ENCODE measurements at regions not wholly inside any gene's neighbourhood (a gene's known extent, or its start where the extent isn't known, plus 50 kb on each side); places are given as distances from the start of the nearest gene placed in this dataset.

- Histone ChIP-seq H3K36me3 (no peaks in the 10 kb centered on the region), H3K4me3 (ENCODE audit: low read depth, low read length) (no peak overlapping the region), H3K9me3 (no peaks in the 10 kb centered on the region), H3K4me1 (no peaks in the 10 kb centered on the region), H3K27me3 (no peaks in the 10 kb centered on the region)
- no peak for TF ChIP-seq CTCF (IDR thresholded peaks at IDR 0.05; ENCODE audit: low read depth, low read length)
- no peak for DNase-seq
Observed at GRCh38 chr7:35991511-35992232, 161.4 kb upstream of the EEPD1 start.

- Histone ChIP-seq H3K4me3 (ENCODE audit: low read depth, low read length) (no peak overlapping the region), H3K36me3 (no peaks in the 10 kb centered on the region), H3K9me3 (no peaks in the 10 kb centered on the region), H3K27me3 (no peaks in the 10 kb centered on the region), H3K4me1 (no peaks in the 10 kb centered on the region)
- no peak for DNase-seq
- TF ChIP-seq CTCF (IDR thresholded peaks at IDR 0.05; ENCODE audit: low read depth, low read length), result no peak
Observed at GRCh38 chr7:35992436-35992835, 160.6 kb upstream of the EEPD1 start.

DNA sequence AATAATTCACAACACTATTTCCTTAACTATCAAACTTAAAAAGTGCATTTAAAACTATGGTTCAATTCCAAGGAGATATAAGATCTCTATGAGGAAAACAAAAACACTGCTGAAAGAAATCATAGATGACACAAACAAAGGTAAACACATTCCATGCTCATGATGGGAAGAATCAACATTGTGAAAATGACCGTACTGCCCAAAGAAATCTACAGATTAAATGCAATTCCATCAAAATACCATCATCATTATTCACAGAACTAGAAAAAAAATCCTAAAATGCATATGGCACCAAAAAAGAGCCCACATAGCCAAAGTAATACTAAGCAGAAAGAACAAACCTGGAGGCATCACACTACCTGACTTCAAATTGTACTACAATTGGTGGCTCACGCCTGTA, 159.9 kb upstream of the EEPD1 start:
- no peak for TF ChIP-seq CTCF (IDR thresholded peaks at IDR 0.05; ENCODE audit: low read depth, low read length)
- DNase-seq, result no peak
- H3K4me1 ChIP-seq, result no peaks in the 10 kb centered on the region
- no peak overlapping the region for H3K4me3 ChIP-seq (ENCODE audit: low read depth, low read length)
- no peaks in the 10 kb centered on the region for H3K27me3 ChIP-seq
- H3K36me3 ChIP-seq, result no peaks in the 10 kb centered on the region
- no peaks in the 10 kb centered on the region for H3K9me3 ChIP-seq

DNA sequence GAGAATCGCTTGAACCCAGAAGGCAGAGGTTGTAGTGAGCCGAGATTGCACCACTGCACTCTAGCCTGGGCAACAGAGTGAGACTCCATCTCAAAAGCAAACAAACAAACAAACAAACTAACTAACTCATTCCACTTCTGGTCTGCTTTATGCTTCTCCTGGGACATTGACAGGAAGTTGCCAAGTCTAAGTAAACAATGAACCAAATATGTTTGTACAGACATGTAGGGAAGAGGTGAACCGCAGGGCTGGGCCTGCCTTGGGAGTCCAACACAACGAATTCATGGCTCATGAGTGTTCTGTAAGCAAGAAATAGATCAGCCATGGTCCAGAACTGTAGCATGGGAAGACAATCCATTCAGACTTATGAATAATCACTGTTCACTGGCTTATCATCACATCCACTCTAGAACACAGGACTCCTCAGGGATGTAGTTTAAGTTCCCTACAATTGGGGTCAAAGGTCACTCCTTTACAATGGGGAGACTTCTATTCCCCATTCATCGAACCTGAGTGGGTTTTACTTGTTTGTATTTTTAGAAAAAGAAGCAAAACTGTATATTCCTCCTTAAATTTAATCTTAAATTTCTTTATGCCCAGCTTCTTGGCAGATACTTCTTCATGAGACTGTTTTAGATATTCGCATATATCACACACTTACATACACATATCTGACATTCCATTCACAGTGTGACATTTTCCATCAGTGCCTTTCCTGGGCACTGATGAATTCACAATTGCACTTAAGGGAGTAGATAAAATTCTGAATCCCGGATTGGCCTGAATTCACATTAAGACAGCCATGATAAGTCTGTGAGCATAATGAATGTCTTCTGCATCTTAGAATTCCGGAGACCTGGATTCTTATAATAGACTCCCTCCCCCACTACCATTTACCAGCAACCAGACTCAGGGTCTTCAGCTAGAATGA, 159.1 kb upstream of the EEPD1 start:
- no peaks in the 10 kb centered on the region for H3K27me3 ChIP-seq
- no peaks in the 10 kb centered on the region for H3K4me1 ChIP-seq
- TF ChIP-seq CTCF (IDR thresholded peaks at IDR 0.05; ENCODE audit: low read depth, low read length), result no peak
- DNase-seq, result no peak
- H3K36me3 ChIP-seq, result no peaks in the 10 kb centered on the region
- no peak overlapping the region for H3K4me3 ChIP-seq (ENCODE audit: low read depth, low read length)
- no peaks in the 10 kb centered on the region for H3K9me3 ChIP-seq

GRCh38 chr7:35995334-35995733, 157.7 kb upstream of the EEPD1 start:
- no peak for TF ChIP-seq CTCF (IDR thresholded peaks at IDR 0.05; ENCODE audit: low read depth, low read length)
- Histone ChIP-seq H3K36me3 (no peaks in the 10 kb centered on the region), H3K4me1 (no peaks in the 10 kb centered on the region), H3K27me3 (no peaks in the 10 kb centered on the region), H3K9me3 (no peaks in the 10 kb centered on the region), H3K4me3 (ENCODE audit: low read depth, low read length) (no peak overlapping the region)
- DNase-seq, result no peak

DNA sequence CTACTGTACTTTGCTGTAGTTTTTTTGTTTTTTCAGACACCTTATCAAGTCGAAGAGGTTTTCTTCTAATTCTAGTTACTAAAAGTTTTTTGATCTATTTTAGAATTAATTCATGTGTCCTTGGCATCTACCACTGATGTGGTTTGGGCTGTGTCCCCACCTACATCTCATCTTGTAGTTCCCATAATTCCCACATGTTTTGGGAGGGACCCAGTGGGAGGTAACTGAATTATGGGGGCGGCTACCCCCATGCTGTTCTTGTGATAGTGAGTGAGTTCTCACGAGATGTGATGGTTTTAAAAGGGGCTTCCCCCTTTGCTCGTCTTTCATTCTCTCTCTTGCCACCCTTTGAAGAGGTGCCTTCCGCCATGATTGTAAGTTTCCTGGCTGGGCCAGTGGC, 154.6 kb upstream of the EEPD1 start:
- Histone ChIP-seq H3K4me3 (ENCODE audit: low read depth, low read length) (no peak overlapping the region), H3K36me3 (no peaks in the 10 kb centered on the region)
- TF ChIP-seq CTCF (IDR thresholded peaks at IDR 0.05; ENCODE audit: low read depth, low read length), result no peak

More for the DNA sequence above, 154.6 kb upstream of the EEPD1 start:
- no peaks in the 10 kb centered on the region for H3K27me3 ChIP-seq
- no peaks in the 10 kb centered on the region for H3K4me1 ChIP-seq
- no peak for DNase-seq
- no peaks in the 10 kb centered on the region for H3K9me3 ChIP-seq

Measured in BE2C (cell line).